GM23248 (cell line): ENCODE measurements at regions not wholly inside any gene's neighbourhood (a gene's known extent, or its start where the extent isn't known, plus 50 kb on each side); places are given as distances from the start of the nearest gene placed in this dataset.
A peak's percentile ranks its signal among the peaks of the same experiment; 100 is the strongest.

Source experiments
- DNase-seq: peaks from one replicate; pipeline ENCODE4 v3.0.0-alpha.2; 2015
- H2AFZ ChIP-seq: fragments of 200-600 bp; sonication (generic); 2 replicates; pipeline ENCODE4 v1.6.1; 2016; ENCODE audit warnings: antibody characterized with exemption
- H3F3A ChIP-seq: fragments of 200-600 bp; sonication (generic); 2 replicates; pipeline ENCODE4 v1.6.1; 2016; ENCODE audit warnings: mild to moderate bottlenecking, antibody characterized with exemption, mixed run types; ENCODE audit not compliant: insufficient read depth
- H3K27ac ChIP-seq: fragments of 200-600 bp; sonication (generic); 2 replicates; pipeline ENCODE4 v1.5.1; 2016; ENCODE audit warnings: mild to moderate bottlenecking
- H3K27me3 ChIP-seq: fragments of 200-600 bp; sonication (generic); replicated peaks from 2 replicates; pipeline ENCODE4 v1.6.1; 2016; ENCODE audit warnings: mild to moderate bottlenecking; ENCODE audit not compliant: insufficient read depth
- H3K36me3 ChIP-seq: fragments of 200-600 bp; sonication (generic); 2 replicates; pipeline ENCODE4 v1.6.1; 2016; ENCODE audit warnings: low read depth, mild to moderate bottlenecking
- H3K4me1 ChIP-seq: fragments of 200-600 bp; sonication (generic); 2 replicates; pipeline ENCODE4 v1.6.1; 2016; ENCODE audit warnings: mild to moderate bottlenecking; ENCODE audit not compliant: insufficient read depth
- H3K4me2 ChIP-seq: fragments of 200-600 bp; sonication (generic); one replicate; pipeline ENCODE4 v1.6.1; 2016; ENCODE audit warnings: mild to moderate bottlenecking; ENCODE audit not compliant: unreplicated experiment
- H3K4me3 ChIP-seq: fragments of 200-600 bp; sonication (generic); 2 replicates; pipeline ENCODE4 v1.5.1; 2016; ENCODE audit warnings: mild to moderate bottlenecking
- H3K79me2 ChIP-seq: fragments of 200-600 bp; sonication (generic); 2 replicates; pipeline ENCODE4 v1.6.1; 2016; ENCODE audit warnings: mild to moderate bottlenecking; ENCODE audit not compliant: insufficient read depth
- H3K9ac ChIP-seq: fragments of 200-600 bp; sonication (generic); 2 replicates; pipeline ENCODE4 v1.6.1; 2016; ENCODE audit warnings: mild to moderate bottlenecking
- H3K9me2 ChIP-seq: fragments of 200-600 bp; sonication (generic); 2 replicates; pipeline ENCODE4 v1.6.1; 2016; ENCODE audit warnings: mixed run types, mild to moderate bottlenecking, moderate library complexity; ENCODE audit not compliant: insufficient read depth
- H3K9me3 ChIP-seq: fragments of 200-600 bp; sonication (generic); one replicate; pipeline ENCODE4 v1.6.1; 2017; ENCODE audit warnings: low read depth
- H4K20me1 ChIP-seq: fragments of 200-600 bp; sonication (generic); 2 replicates; pipeline ENCODE4 v1.6.0; 2016; ENCODE audit not compliant: insufficient read depth
- EZH2 ChIP-seq: fragments of 200-600 bp; sonication (generic); IDR thresholded peaks from 2 replicates; pipeline ENCODE4 v1.6.1; 2018; ENCODE audit warnings: antibody characterized with exemption, mild to moderate bottlenecking; ENCODE audit not compliant: insufficient read depth, poor library complexity, severe bottlenecking
- EZH2phosphoT487 ChIP-seq: fragments of 200-600 bp; sonication (generic); IDR thresholded peaks from 2 replicates; pipeline ENCODE4 v1.6.1; 2018; ENCODE audit warnings: antibody characterized with exemption, moderate library complexity, mild to moderate bottlenecking, low read depth; ENCODE audit not compliant: insufficient read depth
- WGBS, 2 experiments: methylation state at CpG; one replicate each; pipeline ENCODE4 v1.1.6; 2015 to 2017; ENCODE audit warnings: low lambda C conversion rate in 2 of 2, low coverage in 1 of 2; ENCODE audit errors: missing lambda C conversion rate in 2 of 2; 5-methylcytosine and 5-hydroxymethylcytosine counted together
- in situ Hi-C: fragments of 300-500 bp; cut with MboI; formaldehyde crosslinking; loops from 2 replicates; pipeline ENCODE4 v1.15.0; 2020

GRCh38 chr2:55986700-55987440, 63.3 kb upstream of the EFEMP1 start:
- H4K20me1 ChIP-seq, result no peaks in the 10 kb centered on the region
- H3K9me3 ChIP-seq, result no peaks in the 10 kb centered on the region
- H3K9me2 ChIP-seq, result no peaks in the 10 kb centered on the region
- in situ Hi-C loops, result no loop called here
- no peaks in the 10 kb centered on the region for H3K79me2 ChIP-seq
- no peaks in the 10 kb centered on the region for H3K36me3 ChIP-seq
- H3K4me1 ChIP-seq, result peaks cover 23% of the 10 kb centered on the region
- no peak overlapping the region for H3K4me2 ChIP-seq
- H2AFZ ChIP-seq, result peak overlapping the region; percentile 44
- peak; percentile 38 for DNase-seq
- H3K27ac ChIP-seq, result no peak overlapping the region
- H3F3A ChIP-seq, result peaks cover 10% of the 10 kb centered on the region; the same call in 1 of the 2 replicates
- no peak overlapping the region for H3K4me3 ChIP-seq
- TF ChIP-seq EZH2 (no peak), EZH2phosphoT487 (no peak)
- no peaks in the 10 kb centered on the region for H3K27me3 ChIP-seq
- H3K9ac ChIP-seq, result no peak overlapping the region

DNA sequence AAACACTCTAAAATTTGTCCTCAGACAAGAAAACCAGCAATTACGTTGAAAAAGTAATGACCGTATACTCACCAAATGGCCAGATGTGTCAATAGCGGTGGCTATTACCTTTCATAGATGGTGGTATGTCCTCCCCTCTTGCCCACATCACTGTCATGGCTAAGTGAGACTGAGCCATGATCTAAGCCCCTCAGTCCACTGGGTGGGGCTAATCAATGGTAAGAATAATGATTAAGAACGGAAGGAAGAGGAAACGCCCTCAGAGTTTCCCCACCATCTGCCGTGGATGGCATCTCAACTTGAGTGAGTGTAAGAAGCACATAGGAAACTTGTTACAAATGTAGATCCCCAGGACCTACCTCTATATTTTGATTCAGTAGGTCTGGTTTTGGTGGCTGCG, 65.8 kb upstream of the EFEMP1 start:
- peaks cover 33% of the 10 kb centered on the region; the same call in 1 of the 2 replicates for H3F3A ChIP-seq
- H3K4me2 ChIP-seq, result no peak overlapping the region
- no peak overlapping the region for H3K9ac ChIP-seq
- H2AFZ ChIP-seq, result no peak overlapping the region
- DNase-seq, result no peak
- no peaks in the 10 kb centered on the region for H3K79me2 ChIP-seq
- no peak overlapping the region for H3K4me3 ChIP-seq
- H3K9me2 ChIP-seq, result no peaks in the 10 kb centered on the region
- in situ Hi-C loops, result no loop called here
- H3K4me1 ChIP-seq, result peaks cover 44% of the 10 kb centered on the region
- H3K36me3 ChIP-seq, result no peaks in the 10 kb centered on the region
- TF ChIP-seq EZH2 (no peak), EZH2phosphoT487 (no peak)
- no peaks in the 10 kb centered on the region for H4K20me1 ChIP-seq
- no peak overlapping the region for H3K27ac ChIP-seq
- 95 to 96% methylated on average over 7 of the region's 7 CpGs for WGBS, 2 experiments
- no peaks in the 10 kb centered on the region for H3K27me3 ChIP-seq
- no peaks in the 10 kb centered on the region for H3K9me3 ChIP-seq

- Histone ChIP-seq H3K4me3 (0 out of 2 replicates have a peak overlapping the region, but pooled peaks have one; percentile 1), H3F3A (peaks cover 30% of the 10 kb centered on the region; the same call in 1 of the 2 replicates), H3K4me2 (peak overlapping the region; percentile 41), H2AFZ (no peak overlapping the region), H3K27me3 (no peaks in the 10 kb centered on the region), H3K27ac (peak overlapping the region; percentile 76), H3K9me3 (no peaks in the 10 kb centered on the region), H3K36me3 (no peaks in the 10 kb centered on the region), H3K4me1 (peaks cover 32% of the 10 kb centered on the region), H3K9ac (no peak overlapping the region), H3K79me2 (no peaks in the 10 kb centered on the region), H4K20me1 (no peaks in the 10 kb centered on the region), H3K9me2 (no peaks in the 10 kb centered on the region)
- in situ Hi-C loops, result no loop called here
- TF ChIP-seq EZH2phosphoT487 (peak; percentile 93), EZH2 (no peak)
- peak; percentile 99 for DNase-seq
- 0 to 1% methylated on average over 4 of the region's 4 CpGs for WGBS, 2 experiments
Measured at GRCh38 chr2:55992455-55992854, 68.9 kb upstream of the EFEMP1 start.

- Histone ChIP-seq H3K4me3 (no peak overlapping the region), H3K79me2 (no peaks in the 10 kb centered on the region), H3F3A (peaks cover 30% of the 10 kb centered on the region; the same call in 1 of the 2 replicates), H2AFZ (no peak overlapping the region), H3K27ac (peak overlapping the region; percentile 76), H3K27me3 (no peaks in the 10 kb centered on the region), H3K9me2 (no peaks in the 10 kb centered on the region), H3K9ac (no peak overlapping the region), H3K9me3 (no peaks in the 10 kb centered on the region), H3K4me2 (no peak overlapping the region), H4K20me1 (no peaks in the 10 kb centered on the region), H3K36me3 (no peaks in the 10 kb centered on the region), H3K4me1 (peaks cover 32% of the 10 kb centered on the region)
- 93 to 97% methylated on average over 4 of the region's 4 CpGs for WGBS, 2 experiments
- in situ Hi-C loops, result no loop called here
- TF ChIP-seq EZH2phosphoT487, result no peak
- TF ChIP-seq EZH2, result no peak
- DNase-seq, result no peak
Measured at GRCh38 chr2:55993685-55994084, 70.1 kb upstream of the EFEMP1 start.
